ENCODE measurements at regions not wholly inside any gene's neighbourhood (a gene's known extent, or its start where the extent isn't known, plus 50 kb on each side); places are given as distances from the start of the nearest gene placed in this dataset.
"Not testable (repeated sequence)": the region's sequence is repeated elsewhere in the genome, so short reads cannot be mapped to it uniquely, and the experiment has no call there.

DNA sequence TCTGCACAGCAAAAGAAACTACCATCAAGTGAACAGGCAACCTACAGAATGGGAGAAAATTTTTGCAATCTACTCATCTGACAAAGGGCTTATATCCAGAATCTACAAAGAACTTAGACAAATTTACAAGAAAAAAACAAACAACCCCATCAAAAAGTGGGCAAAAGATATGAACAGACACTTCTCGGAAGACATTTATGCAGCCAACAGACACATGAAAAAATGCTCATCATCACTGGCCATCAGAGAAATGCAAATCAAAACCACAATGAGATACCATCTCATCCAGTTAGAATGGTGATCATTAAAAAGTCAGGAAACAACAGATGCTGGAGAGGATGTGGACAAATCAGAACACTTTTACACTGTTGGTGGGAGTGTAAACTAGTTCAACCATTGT is 216.3 kb upstream of the STXBP5 start:
- TF ChIP-seq CTCF, POLR2A (IDR thresholded peaks at IDR 0.05): not testable (repeated sequence)

All from ovary (tissue), 3 donors.